ENCODE measurements at regions not wholly inside any gene's neighbourhood (a gene's known extent, or its start where the extent isn't known, plus 50 kb on each side); places are given as distances from the start of the nearest gene placed in this dataset.

- Histone ChIP-seq H3K27me3 (ENCODE audit: control insufficient read depth in 4 of 4, insufficient read depth in 4 of 4, low read length in 3 of 4) (no peaks in the 10 kb centered on the region), H3K4me3 (ENCODE audit: low read depth in 1 of 3, low read length in 3 of 3) (no peak overlapping the region), H3K4me1 (ENCODE audit: control insufficient read depth in 4 of 4, insufficient read depth in 4 of 4, low read length in 3 of 4) (no peaks in the 10 kb centered on the region), H3K9me3 (ENCODE audit: control insufficient read depth in 4 of 4, low read length in 3 of 4) (no peaks in the 10 kb centered on the region), H3K9ac (ENCODE audit: low read depth in 1 of 2, low read length in 2 of 2) (no peak overlapping the region), H3K27ac (ENCODE audit: low read depth in 1 of 2, low read length in 2 of 2) (no peak overlapping the region), H3K36me3 (ENCODE audit: control insufficient read depth in 4 of 4, insufficient read depth in 3 of 4, low read depth in 1 of 4, low read length in 3 of 4) (no peaks in the 10 kb centered on the region)
- DNase-seq (ENCODE audit: low spot score): no peak
- TF ChIP-seq JUND (IDR thresholded peaks at IDR 0.05): no peak
- no peak for TF ChIP-seq REST (IDR thresholded peaks at IDR 0.05)
- TF ChIP-seq FOXA1 (IDR thresholded peaks at IDR 0.05): no peak
- no peak for TF ChIP-seq YY1 (IDR thresholded peaks at IDR 0.05)
- TF ChIP-seq RXRA (IDR thresholded peaks at IDR 0.05): no peak
- TF ChIP-seq ZBTB33 (IDR thresholded peaks at IDR 0.05): no peak
- no peak for TF ChIP-seq EGR1 (IDR thresholded peaks at IDR 0.05; ENCODE audit: low read depth in 2 of 2)
- no peak for TF ChIP-seq GABPA (IDR thresholded peaks at IDR 0.05 in 1 of 2, conservative IDR thresholded peaks at IDR 0.05 in 1 of 2)
- WGBS: 79% methylated on average over 1 of the region's 1 CpG
These were observed 127.6 kb upstream of the TMCO5A start for GRCh38 chr15:37806808-37807207.

GRCh38 chr15:37810381-37810780, 124.1 kb upstream of the TMCO5A start:
- no peak overlapping the region for H3K4me3 ChIP-seq (ENCODE audit: low read depth in 1 of 3, low read length in 3 of 3)
- H3K4me1 ChIP-seq (ENCODE audit: control insufficient read depth in 4 of 4, insufficient read depth in 4 of 4, low read length in 3 of 4): peaks cover 0 to 5% (median 1%) of the 10 kb centered on the region in 4 donors
- no peak overlapping the region for H3K9ac ChIP-seq (ENCODE audit: low read depth in 1 of 2, low read length in 2 of 2)
- H3K36me3 ChIP-seq (ENCODE audit: control insufficient read depth in 4 of 4, insufficient read depth in 3 of 4, low read depth in 1 of 4, low read length in 3 of 4): no peaks in the 10 kb centered on the region
- H3K27me3 ChIP-seq (ENCODE audit: control insufficient read depth in 4 of 4, insufficient read depth in 4 of 4, low read length in 3 of 4): no peaks in the 10 kb centered on the region
- no peak overlapping the region for H3K27ac ChIP-seq (ENCODE audit: low read depth in 1 of 2, low read length in 2 of 2)
- no peaks in the 10 kb centered on the region for H3K9me3 ChIP-seq (ENCODE audit: control insufficient read depth in 4 of 4, low read length in 3 of 4)
- TF ChIP-seq CTCF (IDR thresholded peaks at IDR 0.05; ENCODE audit: low read depth, low read length, missing input control) (no peak), SP1 (IDR thresholded peaks at IDR 0.05) (no peak), FOXA1 (IDR thresholded peaks at IDR 0.05) (no peak)
- no peak for DNase-seq (ENCODE audit: low spot score)

- H3K27me3 ChIP-seq (ENCODE audit: control insufficient read depth in 4 of 4, insufficient read depth in 4 of 4, low read length in 3 of 4): no peaks in the 10 kb centered on the region
- 78% methylated on average over 3 of the region's 3 CpGs for WGBS
- no peak overlapping the region for H3K4me3 ChIP-seq (ENCODE audit: low read depth in 1 of 3, low read length in 3 of 3)
- H3K36me3 ChIP-seq (ENCODE audit: control insufficient read depth in 4 of 4, insufficient read depth in 3 of 4, low read depth in 1 of 4, low read length in 3 of 4): no peaks in the 10 kb centered on the region
- peaks cover 0 to 5% (median 1%) of the 10 kb centered on the region in 4 donors for H3K4me1 ChIP-seq (ENCODE audit: control insufficient read depth in 4 of 4, insufficient read depth in 4 of 4, low read length in 3 of 4)
- no peak overlapping the region for H3K27ac ChIP-seq (ENCODE audit: low read depth in 1 of 2, low read length in 2 of 2)
- no peak for DNase-seq (ENCODE audit: low spot score)
- TF ChIP-seq EGR1 (IDR thresholded peaks at IDR 0.05; ENCODE audit: low read depth in 2 of 2) (no peak), ATF3 (IDR thresholded peaks at IDR 0.05) (no peak), SP1 (IDR thresholded peaks at IDR 0.05) (no peak), CTCF (IDR thresholded peaks at IDR 0.05; ENCODE audit: low read depth, low read length, missing input control) (no peak), FOXA2 (IDR thresholded peaks at IDR 0.05) (no peak), HNF4A (conservative IDR thresholded peaks at IDR 0.05) (no peak), FOXA1 (IDR thresholded peaks at IDR 0.05) (no peak), NR2F2 (IDR thresholded peaks at IDR 0.05) (no peak), ZBTB33 (IDR thresholded peaks at IDR 0.05) (no peak), JUND (IDR thresholded peaks at IDR 0.05) (no peak)
- H3K9ac ChIP-seq (ENCODE audit: low read depth in 1 of 2, low read length in 2 of 2): no peak overlapping the region
- H3K9me3 ChIP-seq (ENCODE audit: control insufficient read depth in 4 of 4, low read length in 3 of 4): no peaks in the 10 kb centered on the region
These were observed 121.1 kb upstream of the TMCO5A start for GRCh38 chr15:37813306-37813705.

Data from liver (tissue), 8 donors.